GM19238 (cell line): ENCODE measurements at regions not wholly inside any gene's neighbourhood (a gene's known extent, or its start where the extent isn't known, plus 50 kb on each side); places are given as distances from the start of the nearest gene placed in this dataset.
A peak's percentile ranks its signal among the peaks of the same experiment; 100 is the strongest.

Experiments
- DNase-seq: peaks from one replicate; pipeline ENCODE4 v3.0.0; 2011; ENCODE audit warnings: low spot score; ENCODE audit not compliant: insufficient read length

DNA sequence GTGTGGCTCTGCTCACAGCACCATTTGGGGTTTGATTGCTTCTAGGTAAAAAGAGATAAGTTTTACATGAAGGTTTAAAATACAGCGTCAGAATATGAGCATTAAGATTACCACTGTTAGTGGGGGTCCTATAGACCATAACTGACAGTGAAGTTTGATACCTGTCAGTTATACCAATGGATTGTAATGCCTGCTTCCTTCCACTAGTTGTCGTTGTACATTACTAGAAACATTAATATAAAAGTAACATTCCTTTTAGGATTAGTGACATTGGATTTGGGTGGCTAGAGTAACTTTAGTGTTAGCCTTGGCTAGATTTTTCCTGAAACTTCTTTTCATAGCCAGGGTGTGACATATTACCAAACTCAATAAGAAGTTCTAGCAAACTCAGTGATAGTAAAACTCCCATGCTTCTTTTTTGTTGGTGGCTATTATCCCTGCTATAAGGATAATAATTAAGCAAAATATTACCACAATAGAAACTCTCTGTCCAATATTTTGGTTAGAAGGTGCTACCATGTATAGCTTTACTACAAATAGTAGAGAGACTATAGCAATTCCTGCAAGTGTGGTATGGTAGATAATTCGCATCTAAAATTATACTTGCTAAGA lies 57.1 kb downstream of the FAM181B start:
- DNase-seq, result no peak

- DNase-seq, result no peak
Observed at GRCh38 chr11:82675838-82676237, 57.8 kb downstream of the FAM181B start.

DNA sequence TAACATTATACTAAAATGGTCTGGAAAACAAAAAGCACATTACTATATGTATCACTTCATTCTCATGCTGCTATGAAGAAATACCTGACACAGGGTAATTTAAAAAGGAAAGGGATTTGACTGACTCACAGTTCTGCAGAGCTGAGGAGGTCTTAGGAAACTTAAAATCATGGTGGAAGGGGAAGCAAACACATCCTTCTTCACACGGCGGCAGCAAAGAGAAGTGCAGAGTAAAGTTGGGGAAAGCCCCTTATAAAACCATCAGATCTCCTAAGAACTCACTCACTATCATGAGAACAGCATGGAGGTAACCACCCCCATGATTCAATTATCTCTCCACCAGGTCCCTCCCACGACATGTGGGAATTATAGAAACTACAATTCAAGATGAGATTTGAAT lies 60.0 kb downstream of the FAM181B start:
- DNase-seq, result no peak

DNA sequence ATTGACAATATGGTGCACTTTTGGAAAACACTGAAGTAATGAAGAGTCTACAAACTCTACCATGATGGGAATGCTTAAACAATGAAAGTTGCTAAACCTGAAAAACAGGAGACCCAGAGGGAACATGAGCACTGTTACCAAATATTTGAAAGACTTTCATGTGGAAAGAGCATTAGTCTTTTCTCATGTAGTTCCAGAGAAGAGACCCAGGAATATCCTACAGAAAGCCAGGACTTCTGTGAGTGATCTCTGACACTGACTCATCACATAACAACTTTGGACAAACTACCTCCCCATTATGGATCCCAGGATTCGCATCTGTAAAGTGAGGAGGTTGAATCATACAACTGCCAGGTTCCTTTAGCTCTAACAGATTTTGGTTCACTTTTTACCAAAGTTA lies 62.2 kb downstream of the FAM181B start:
- no peak for DNase-seq

GRCh38 chr11:82663535-82663934 lies 70.1 kb downstream of the FAM181B start:
- no peak for DNase-seq

DNA sequence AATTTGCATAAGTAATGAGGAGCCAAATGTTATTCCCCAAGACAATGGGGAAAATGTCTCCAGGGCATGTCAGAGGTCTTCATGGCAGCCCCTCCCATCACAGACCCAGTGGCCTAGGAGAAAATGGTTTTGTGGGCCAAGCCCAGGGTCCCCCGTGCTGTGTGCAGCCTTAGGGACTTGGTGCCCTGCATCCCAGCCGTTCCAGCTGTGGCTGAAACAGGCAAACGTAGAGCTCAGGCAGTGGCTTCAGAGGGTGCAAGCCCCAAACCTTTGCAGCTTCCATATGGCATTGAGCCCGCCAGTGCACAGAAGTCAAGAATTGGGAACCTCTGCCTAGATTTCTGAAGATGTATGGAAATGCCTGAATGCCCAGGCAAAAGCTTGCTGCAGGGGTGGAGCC lies 79.9 kb downstream of the FAM181B start:
- DNase-seq, result no peak

DNA sequence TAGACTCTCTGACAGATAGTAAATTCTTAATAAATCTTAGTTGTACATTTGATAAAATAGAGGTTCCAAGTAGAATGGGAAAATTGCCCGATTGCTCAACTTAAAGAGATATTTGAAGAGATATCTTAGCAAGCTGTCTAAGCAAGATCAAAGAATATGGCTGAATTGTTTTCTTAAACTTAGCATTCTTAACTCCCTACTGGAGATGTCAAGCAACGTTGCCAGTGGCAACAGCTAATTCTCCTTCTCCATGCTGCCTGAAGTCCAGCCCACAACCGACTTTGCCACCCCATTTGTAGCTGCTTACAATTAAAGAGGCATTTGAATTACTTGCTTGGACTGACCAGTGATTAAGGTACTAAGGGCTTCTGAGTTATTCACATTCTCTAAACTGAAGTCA lies 94.4 kb downstream of the FAM181B start:
- no peak for DNase-seq

DNA sequence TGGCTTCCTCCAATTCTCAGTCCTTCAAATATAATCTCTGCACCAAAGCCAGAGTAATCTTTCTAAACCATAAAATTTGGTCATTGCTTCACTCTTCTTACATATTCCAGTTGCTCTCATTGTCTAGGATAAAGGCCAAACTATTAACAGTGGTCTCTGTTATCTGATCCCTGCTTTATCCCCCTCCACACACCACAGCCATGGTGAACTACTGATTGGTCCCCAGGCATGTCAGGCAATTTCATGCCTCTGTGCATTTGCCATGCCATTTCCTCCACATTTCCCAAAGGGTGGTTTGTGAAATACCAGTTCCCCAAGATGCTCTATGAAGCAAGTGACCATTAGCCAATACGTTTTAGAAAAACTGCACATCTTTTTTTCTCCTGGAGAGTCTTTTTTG lies 97.0 kb downstream of the FAM181B start:
- DNase-seq, result no peak

GRCh38 chr11:82634091-82634490 lies 99.6 kb downstream of the FAM181B start:
- no peak for DNase-seq

GRCh38 chr11:82631722-82632630 lies 101.7 kb downstream of the FAM181B start:
- DNase-seq, result no peak

DNA sequence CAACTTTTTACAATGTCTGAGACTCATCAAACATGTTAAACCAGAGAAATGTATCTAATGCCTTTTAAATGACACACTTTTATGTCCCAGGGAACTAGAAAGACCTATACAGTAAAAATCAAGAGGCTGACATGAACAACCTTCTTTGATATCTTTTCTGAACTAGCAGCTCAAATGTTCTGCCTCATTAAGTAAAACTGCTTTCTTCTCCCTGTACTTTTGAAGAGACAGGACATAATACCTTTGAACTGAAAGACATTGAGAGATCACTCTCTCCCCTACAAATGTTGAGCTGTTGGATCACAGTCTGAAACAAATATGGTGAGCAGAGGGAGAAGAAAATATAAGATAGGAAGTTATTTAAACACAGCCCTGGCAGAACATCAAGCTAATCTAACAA lies 123.0 kb downstream of the FAM181B start:
- DNase-seq, result no peak

GRCh38 chr11:82606738-82607137 lies 126.9 kb downstream of the FAM181B start:
- no peak for DNase-seq

GRCh38 chr11:82601711-82602110 lies 132.0 kb downstream of the FAM181B start:
- DNase-seq, result no peak

- DNase-seq, result no peak
Observed at GRCh38 chr11:82599836-82600235, 133.8 kb downstream of the FAM181B start.

DNA sequence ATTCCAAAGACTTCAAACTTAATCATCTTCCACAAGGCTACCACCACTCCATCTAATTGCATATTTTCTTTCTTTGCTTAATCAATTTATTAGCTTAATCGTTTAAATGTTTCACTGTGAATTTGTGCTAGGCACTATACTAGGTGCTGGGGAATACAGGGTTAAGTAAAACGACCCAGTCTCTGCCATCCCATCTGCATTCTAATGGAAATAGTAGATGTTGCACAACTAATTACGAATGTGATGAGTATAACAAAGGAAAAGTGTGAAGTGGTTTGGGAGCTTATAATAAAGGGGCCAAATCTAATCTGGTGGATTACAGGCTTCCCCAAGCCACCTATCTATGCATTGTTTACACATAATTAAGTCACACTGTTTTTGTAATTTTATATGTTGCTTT lies 147.1 kb downstream of the FAM181B start:
- DNase-seq, result no peak

GRCh38 chr11:82577246-82577645 lies 156.4 kb downstream of the FAM181B start:
- no peak for DNase-seq

- DNase-seq, result no peak
Observed at GRCh38 chr11:82560836-82561235, 172.8 kb downstream of the FAM181B start.

DNA sequence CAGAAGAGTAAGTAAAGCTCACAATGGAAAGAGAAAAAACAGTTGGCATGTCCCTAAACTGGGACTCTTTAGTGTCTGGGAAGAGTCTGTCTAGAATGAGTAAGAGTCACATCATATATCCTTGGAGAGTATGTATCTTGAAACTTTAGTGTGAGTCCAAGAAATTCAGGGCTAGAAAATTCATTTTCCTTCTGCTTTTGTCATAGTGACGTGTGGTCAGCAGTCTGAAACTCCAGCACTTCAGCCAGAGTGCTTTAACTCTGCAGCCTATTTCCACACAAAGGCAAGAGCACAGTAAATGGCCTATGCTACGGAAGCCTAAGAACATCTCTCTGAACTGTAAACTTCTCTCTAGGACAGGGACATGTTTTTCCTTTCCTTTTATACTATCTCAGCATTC lies 174.1 kb downstream of the FAM181B start:
- no peak for DNase-seq

GRCh38 chr11:82557274-82557673 lies 176.4 kb downstream of the FAM181B start:
- peak; percentile 11 for DNase-seq

DNA sequence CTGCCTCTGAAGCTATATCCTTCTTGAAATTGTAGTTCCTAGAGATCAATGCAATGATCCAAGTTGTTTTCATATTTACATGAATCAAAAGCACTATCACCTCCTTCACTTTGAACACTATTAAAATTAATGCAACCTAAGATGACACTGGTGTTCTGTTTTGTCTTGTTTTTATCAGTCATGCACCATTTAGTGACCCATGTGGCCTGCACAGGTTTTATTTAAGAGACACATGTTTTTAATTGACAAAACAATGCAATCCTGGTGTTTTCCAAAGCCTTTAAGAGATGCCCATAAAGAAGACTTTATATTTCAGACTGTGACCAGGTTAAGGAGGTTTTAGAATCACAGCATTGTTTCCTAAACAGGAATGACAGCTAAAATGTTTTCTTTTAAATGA lies 177.5 kb downstream of the FAM181B start:
- no peak for DNase-seq

- DNase-seq, result no peak
Observed at GRCh38 chr11:82546661-82547557, 186.8 kb downstream of the FAM181B start.

DNA sequence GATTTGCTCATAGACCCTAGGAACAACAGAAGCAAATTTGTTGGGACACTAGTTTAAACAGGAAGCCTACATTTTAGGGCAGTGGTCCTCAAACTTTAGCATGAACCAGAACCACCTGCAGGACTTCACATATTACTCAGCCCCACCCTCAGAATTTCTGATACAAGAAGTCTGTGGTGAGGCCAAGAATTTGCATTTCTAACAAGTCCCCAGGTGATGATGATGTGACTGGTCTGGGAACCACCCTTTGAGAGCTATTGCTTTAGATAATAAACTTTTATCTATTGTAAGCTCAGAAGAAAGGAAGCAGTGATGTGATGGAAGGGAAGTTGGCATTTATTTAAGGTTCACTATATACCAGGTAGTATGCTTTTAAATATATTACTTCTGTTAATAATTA lies 194.0 kb downstream of the FAM181B start:
- no peak for DNase-seq
